ENCODE measurements at regions not wholly inside any gene's neighbourhood (a gene's known extent, or its start where the extent isn't known, plus 50 kb on each side); places are given as distances from the start of the nearest gene placed in this dataset.

GRCh38 chr14:65329911-65330310 is 82.6 kb upstream of the FUT8 start:
- no peak for DNase-seq

- DNase-seq: no peak
Observed at GRCh38 chr14:65330416-65330815, 82.1 kb upstream of the FUT8 start.

- DNase-seq: no peak
Observed at GRCh38 chr14:65331652-65332051, 80.9 kb upstream of the FUT8 start.

- DNase-seq: no peak
Observed at GRCh38 chr14:65332141-65332871, 80.2 kb upstream of the FUT8 start.

GRCh38 chr14:65333943-65334687 is 78.4 kb upstream of the FUT8 start:
- no peak for DNase-seq

- DNase-seq: no peak
Observed at GRCh38 chr14:65334765-65335410, 77.6 kb upstream of the FUT8 start.

- DNase-seq: no peak
Observed at GRCh38 chr14:65335411-65335947, 77.1 kb upstream of the FUT8 start.

GRCh38 chr14:65336191-65336591 is 76.3 kb upstream of the FUT8 start:
- no peak for DNase-seq

GRCh38 chr14:65339866-65340265 is 72.7 kb upstream of the FUT8 start:
- no peak for DNase-seq

- no peak for DNase-seq
Observed at GRCh38 chr14:65344011-65344410, 68.5 kb upstream of the FUT8 start.

- no peak for DNase-seq
Observed at GRCh38 chr14:65345266-65345665, 67.3 kb upstream of the FUT8 start.

- no peak for DNase-seq
Observed at GRCh38 chr14:65346474-65346873, 66.1 kb upstream of the FUT8 start.

- DNase-seq: no peak
Observed at GRCh38 chr14:65346895-65347294, 65.6 kb upstream of the FUT8 start.

GRCh38 chr14:65348137-65348536 is 64.4 kb upstream of the FUT8 start:
- DNase-seq: no peak

GRCh38 chr14:65349100-65349499 is 63.4 kb upstream of the FUT8 start:
- DNase-seq: no peak

- DNase-seq: no peak
Observed at GRCh38 chr14:65351493-65352194, 60.9 kb upstream of the FUT8 start.

GRCh38 chr14:65352964-65353530 is 59.5 kb upstream of the FUT8 start:
- DNase-seq: no peak

GRCh38 chr14:65354131-65354530 is 58.4 kb upstream of the FUT8 start:
- DNase-seq: no peak

GRCh38 chr14:65354715-65355114 is 57.8 kb upstream of the FUT8 start:
- no peak for DNase-seq

- no peak for DNase-seq
Observed at GRCh38 chr14:65356327-65356836, 56.1 kb upstream of the FUT8 start.

- no peak for DNase-seq
Observed at GRCh38 chr14:65357113-65357512, 55.4 kb upstream of the FUT8 start.

- no peak for DNase-seq
Observed at GRCh38 chr14:65357689-65358088, 54.8 kb upstream of the FUT8 start.

- no peak for DNase-seq
Observed at GRCh38 chr14:65359503-65359902, 53.0 kb upstream of the FUT8 start.

All from stimulated activated naive CD4-positive, alpha-beta T cell (primary cell).